HepG2 (cell line): ENCODE measurements at regions not wholly inside any gene's neighbourhood (a gene's known extent, or its start where the extent isn't known, plus 50 kb on each side); places are given as distances from the start of the nearest gene placed in this dataset.

Experiments used
- ATAC-seq: fragments of 200-7000 bp; cut with Tn5 transposase; 3 replicates; pipeline ENCODE4 v1.9.1; 2020; ENCODE audit warnings: mild to moderate bottlenecking, moderate library complexity
- BruUV-seq: library from RNA; stranded (reverse); fragments of 400-500 nt; replicated peaks from 2 replicates; lab custom pipeline; 2021; lab: Mats Ljungman, UMichigan
- CTCF ChIA-PET: fragments of 300-600 bp; formaldehyde crosslinking; extraction: SDS; loops from one replicate; lab custom pipeline; 2021; ENCODE audit warnings: low total read pairs, inconsistent platforms, low intra/inter-chr PET ratio; lab: Yijun Ruan, JAX
- POLR2A ChIA-PET: fragments of 350-600 bp; sonication (Branson Sonifier 250); formaldehyde crosslinking; loops from one replicate; lab custom pipeline; 2020; ENCODE audit warnings: antibody characterized with exemption, inconsistent platforms; lab: Yijun Ruan, JAX
- DNase-seq: peaks from one replicate; pipeline ENCODE4 v3.0.0-alpha.2; 2015; ENCODE audit warnings: low spot score
- FAIRE-seq: peaks from 3 replicates; lab custom pipeline; 2011; peaks lifted over from hg19 to GRCh38; lab: Jason Lieb, UNC
- H2AFZ ChIP-seq: one replicate; pipeline ENCODE4 v1.6.1; 2011; ENCODE audit warnings: low read length, inconsistent platforms
- H3K27ac ChIP-seq: fragments of 300-600 bp; 3 replicates; pipeline ENCODE4 v1.8.0; 2011; ENCODE audit warnings: mixed run types, mild to moderate bottlenecking, mixed read lengths, low read length, inconsistent platforms; ENCODE audit not compliant: insufficient read depth; ENCODE audit errors: extremely low read length
- H3K27me3 ChIP-seq, 2 experiments: fragments of 200-600 bp in 1 of 2; 2 replicates in 1 of 2; 3 replicates in 1 of 2; pipeline versions ENCODE4 v1.6.0 to v1.8.0; 2011; ENCODE audit warnings: low read length in 2 of 2, mild to moderate bottlenecking in 2 of 2, moderate library complexity in 2 of 2, inconsistent platforms in 1 of 2; ENCODE audit not compliant: insufficient read depth in 2 of 2, control insufficient read depth in 1 of 2
- H3K36me3 ChIP-seq, 2 experiments: fragments of 200-600 bp in 1 of 2; replicated peaks in 1 of 2; 2 replicates in 1 of 2; 3 replicates in 1 of 2; pipeline versions ENCODE4 v1.5.1 to v1.8.0; 2011; ENCODE audit warnings: low read length in 2 of 2, inconsistent platforms in 1 of 2; ENCODE audit not compliant: insufficient read depth in 2 of 2, control insufficient read depth in 1 of 2
- H3K4me1 ChIP-seq: 2 replicates; pipeline ENCODE4 v1.5.1; 2012; ENCODE audit warnings: low read length, inconsistent platforms; ENCODE audit not compliant: insufficient read depth
- H3K4me2 ChIP-seq: 2 replicates; pipeline ENCODE4 v1.6.0; 2011; ENCODE audit warnings: low read depth, low read length, inconsistent platforms
- H3K4me3 ChIP-seq, 3 experiments: fragments of 200-600 bp in 1 of 3; sonication (generic), shearing (Covaris generic) in 1 of 3; replicated peaks in 1 of 3; 2 replicates each; pipeline ENCODE4 v1.5.1; 2011 to 2016; ENCODE audit warnings: low read length in 3 of 3, inconsistent platforms in 2 of 3, low read depth in 2 of 3, mild to moderate bottlenecking in 2 of 3, control low read depth in 1 of 3, mixed read lengths in 1 of 3; ENCODE audit not compliant: insufficient read depth in 1 of 3
- H3K79me2 ChIP-seq: one replicate; pipeline ENCODE4 v1.6.1; 2011; ENCODE audit warnings: low read length, inconsistent platforms; ENCODE audit not compliant: insufficient read depth
- H3K9ac ChIP-seq: 2 replicates; pipeline ENCODE4 v1.6.0; 2011; ENCODE audit warnings: mild to moderate bottlenecking, low read depth, low read length, inconsistent platforms; ENCODE audit not compliant: insufficient read depth
- H3K9me3 ChIP-seq: 2 replicates; pipeline ENCODE4 v1.5.1; 2012; ENCODE audit warnings: mild to moderate bottlenecking, low read length
- H4K20me1 ChIP-seq: 2 replicates; pipeline ENCODE4 v1.6.0; 2011; ENCODE audit warnings: inconsistent platforms, mild to moderate bottlenecking, low read length, moderate library complexity; ENCODE audit not compliant: insufficient read depth
- AFF4 ChIP-seq: sonication (generic); formaldehyde crosslinking; IDR thresholded peaks from 2 replicates; pipeline ENCODE4 v1.4.0; 2020; ENCODE audit warnings: missing genetic modification reagents
- DBP ChIP-seq: sonication (generic); formaldehyde crosslinking; IDR thresholded peaks from 2 replicates; pipeline ENCODE4 v1.4.0; 2020; ENCODE audit warnings: missing genetic modification reagents; ENCODE audit errors: not compliant biosample characterization
- EHMT2 ChIP-seq: fragments of 200-600 bp; sonication (generic); IDR thresholded peaks from 2 replicates; pipeline ENCODE4 v1.7.0; 2017; ENCODE audit warnings: antibody characterized with exemption, low read depth, low read length, borderline replicate concordance
- ETS1 ChIP-seq: sonication (generic); formaldehyde crosslinking; IDR thresholded peaks from 2 replicates; pipeline ENCODE4 v1.4.0; 2020; ENCODE audit warnings: missing genetic modification reagents
- ETV5 ChIP-seq: IDR thresholded peaks from 2 replicates; pipeline ENCODE4 v1.6.1; 2018; ENCODE audit warnings: missing biosample characterization, missing genetic modification reagents, inconsistent platforms, borderline replicate concordance
- HMGA1 ChIP-seq: sonication (generic); formaldehyde crosslinking; conservative IDR thresholded peaks from 2 replicates; pipeline ENCODE4 v1.4.0; 2020; ENCODE audit warnings: missing genetic modification reagents
- KMT2A ChIP-seq: sonication (generic); formaldehyde crosslinking; IDR thresholded peaks from 2 replicates; pipeline ENCODE4 v1.4.0; 2020; ENCODE audit warnings: missing genetic modification reagents
- MAFF ChIP-seq: IDR thresholded peaks from 2 replicates; pipeline ENCODE4 v1.6.1; 2011; ENCODE audit warnings: low read depth, low read length, improper control_type of control experiment
- MYNN ChIP-seq: sonication (generic); formaldehyde crosslinking; IDR thresholded peaks from 2 replicates; pipeline ENCODE4 v1.4.0; 2020; ENCODE audit warnings: mild to moderate bottlenecking, low read depth, missing genetic modification reagents
- PRMT3 ChIP-seq: sonication (generic); formaldehyde crosslinking; IDR thresholded peaks from 2 replicates; pipeline ENCODE4 v1.8.1; 2022; ENCODE audit warnings: low read depth, mild to moderate bottlenecking, moderate library complexity, missing genetic modification reagents, borderline replicate concordance
- SNRNP70 ChIP-seq: fragments of 200-400 bp; formaldehyde crosslinking; IDR thresholded peaks from 2 replicates; pipeline ENCODE4 v1.6.1; 2017; ENCODE audit warnings: mild to moderate bottlenecking, low read depth, low read length, moderate library complexity
- SP4 ChIP-seq: sonication (generic); formaldehyde crosslinking; IDR thresholded peaks from 2 replicates; pipeline ENCODE4 v1.8.1; 2023; ENCODE audit warnings: mild to moderate bottlenecking, missing genetic modification reagents
- TAF15 ChIP-seq: fragments of 200-400 bp; formaldehyde crosslinking; IDR thresholded peaks from one replicate; pipeline ENCODE4 v1.6.1; 2018; ENCODE audit warnings: mild to moderate bottlenecking, low read depth, low read length; ENCODE audit not compliant: poor library complexity, severe bottlenecking
- ZNF205 ChIP-seq: IDR thresholded peaks from 2 replicates; pipeline ENCODE4 v1.6.1; 2018; ENCODE audit warnings: missing biosample characterization, missing genetic modification reagents
- ZNF234 ChIP-seq: sonication (generic); formaldehyde crosslinking; conservative IDR thresholded peaks from 2 replicates; pipeline ENCODE4 v1.5.1; 2020; ENCODE audit warnings: mild to moderate bottlenecking, missing genetic modification reagents
- ZNF557 ChIP-seq: sonication (generic); formaldehyde crosslinking; IDR thresholded peaks from 2 replicates; pipeline ENCODE4 v1.4.0; 2020; ENCODE audit warnings: missing genetic modification reagents
- ZNF644 ChIP-seq: IDR thresholded peaks from 2 replicates; pipeline ENCODE4 v1.6.1; 2016; ENCODE audit warnings: low read depth
- ZNF660 ChIP-seq: sonication (generic); formaldehyde crosslinking; IDR thresholded peaks from 2 replicates; pipeline ENCODE4 v1.5.1; 2020; ENCODE audit warnings: mild to moderate bottlenecking, low read depth, missing genetic modification reagents, borderline replicate concordance
- ZNF777 ChIP-seq: sonication (generic); formaldehyde crosslinking; IDR thresholded peaks from 2 replicates; pipeline ENCODE4 v1.4.0; 2020; ENCODE audit warnings: missing genetic modification reagents
- ZSCAN25 ChIP-seq: sonication (generic); formaldehyde crosslinking; IDR thresholded peaks from 2 replicates; pipeline ENCODE4 v1.8.0; 2022; ENCODE audit warnings: mild to moderate bottlenecking, missing genetic modification reagents
- WGBS: methylation state at CpG from one replicate; pipeline ENCODE4 v1.1.6; 2017; ENCODE audit warnings: low lambda C conversion rate; 5-methylcytosine and 5-hydroxymethylcytosine counted together
- in situ Hi-C: cut with HindIII; loops from 2 replicates; pipeline ENCODE4 v1.10.0; 2017; ENCODE audit warnings: low pct_unique_long_range_greater_than_20kb; ENCODE audit not compliant: extremely low pct_ligation_motif_present
- intact Hi-C: fragments of 100-400 bp; cut with micrococcal nuclease; formaldehyde crosslinking; loops from one replicate; pipeline ENCODE4 v1.10.0; 2022; ENCODE audit not compliant: unreplicated experiment

GRCh38 chr10:43913676-43914235 lies 265.1 kb upstream of the ZNF32 start (continued):
- no peak for TF ChIP-seq ZNF234 (CRISPR knock-in tag)
- no peak for TF ChIP-seq ETS1 (CRISPR knock-in tag)
- TF ChIP-seq, all 625 proteins: peak for 0

- Histone ChIP-seq H3K4me1 (no peaks in the 10 kb centered on the region), H3K27ac (no peak overlapping the region), H2AFZ (no peak overlapping the region), H4K20me1 (no peaks in the 10 kb centered on the region), H3K9me3 (no peaks in the 10 kb centered on the region), H3K9ac (no peak overlapping the region), H3K79me2 (no peaks in the 10 kb centered on the region), H3K27me3 (no peaks in the 10 kb centered on the region), H3K4me3 (no peak overlapping the region), H3K36me3 (no peaks in the 10 kb centered on the region), H3K4me2 (no peak overlapping the region)
- no TSS peak for BruUV-seq
- no peak for DNase-seq
- ChIA-PET POLR2A (no interaction called here), CTCF (no interaction called here)
- WGBS: 22% methylated on average over 3 of the region's 3 CpGs
- TF ChIP-seq KMT2A (CRISPR knock-in tag) (no peak), AFF4 (no peak), ZNF777 (CRISPR knock-in tag) (no peak), MAFF (no peak), ZSCAN25 (CRISPR knock-in tag) (no peak), TAF15 (no peak), ZNF644 (no peak), EHMT2 (no peak), SNRNP70 (no peak), ZNF205 (CRISPR knock-in tag) (no peak), MYNN (CRISPR knock-in tag) (no peak), PRMT3 (CRISPR knock-in tag) (no peak), ETV5 (CRISPR knock-in tag) (no peak), ZNF557 (CRISPR knock-in tag) (no peak), SP4 (CRISPR knock-in tag) (no peak), DBP (no peak), HMGA1 (CRISPR knock-in tag) (no peak), ZNF660 (CRISPR knock-in tag) (no peak)
- no peak for ATAC-seq
- intact Hi-C loops: no loop called here
- FAIRE-seq: no peak
- in situ Hi-C loops: no loop called here
Measured at GRCh38 chr10:43912469-43912868, 263.8 kb upstream of the ZNF32 start.
